ENCODE measurements at regions not wholly inside any gene's neighbourhood (a gene's known extent, or its start where the extent isn't known, plus 50 kb on each side); places are given as distances from the start of the nearest gene placed in this dataset.
A peak's percentile ranks its signal among the peaks of the same experiment; 100 is the strongest.

DNA sequence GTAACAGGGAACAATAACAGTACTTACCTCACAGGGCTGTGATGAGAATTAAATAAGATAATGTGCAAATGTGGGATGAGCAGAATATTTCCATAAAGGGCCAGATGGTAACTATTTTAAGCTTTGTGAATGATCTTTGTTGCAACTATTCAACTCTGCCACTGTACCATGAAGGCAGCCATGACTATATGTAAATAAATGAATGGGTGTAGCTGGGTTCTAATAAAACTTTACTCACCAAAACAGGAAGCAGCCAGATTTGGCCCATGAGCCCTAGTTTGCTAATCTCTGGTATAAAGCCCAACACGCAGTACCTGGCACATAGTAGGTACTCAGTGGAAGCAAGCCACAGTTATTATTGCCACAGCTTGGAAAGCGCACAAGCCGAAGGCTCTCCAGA lies 362.7 kb upstream of the PROK2 start:
- FAIRE-seq, result no peak

DNA sequence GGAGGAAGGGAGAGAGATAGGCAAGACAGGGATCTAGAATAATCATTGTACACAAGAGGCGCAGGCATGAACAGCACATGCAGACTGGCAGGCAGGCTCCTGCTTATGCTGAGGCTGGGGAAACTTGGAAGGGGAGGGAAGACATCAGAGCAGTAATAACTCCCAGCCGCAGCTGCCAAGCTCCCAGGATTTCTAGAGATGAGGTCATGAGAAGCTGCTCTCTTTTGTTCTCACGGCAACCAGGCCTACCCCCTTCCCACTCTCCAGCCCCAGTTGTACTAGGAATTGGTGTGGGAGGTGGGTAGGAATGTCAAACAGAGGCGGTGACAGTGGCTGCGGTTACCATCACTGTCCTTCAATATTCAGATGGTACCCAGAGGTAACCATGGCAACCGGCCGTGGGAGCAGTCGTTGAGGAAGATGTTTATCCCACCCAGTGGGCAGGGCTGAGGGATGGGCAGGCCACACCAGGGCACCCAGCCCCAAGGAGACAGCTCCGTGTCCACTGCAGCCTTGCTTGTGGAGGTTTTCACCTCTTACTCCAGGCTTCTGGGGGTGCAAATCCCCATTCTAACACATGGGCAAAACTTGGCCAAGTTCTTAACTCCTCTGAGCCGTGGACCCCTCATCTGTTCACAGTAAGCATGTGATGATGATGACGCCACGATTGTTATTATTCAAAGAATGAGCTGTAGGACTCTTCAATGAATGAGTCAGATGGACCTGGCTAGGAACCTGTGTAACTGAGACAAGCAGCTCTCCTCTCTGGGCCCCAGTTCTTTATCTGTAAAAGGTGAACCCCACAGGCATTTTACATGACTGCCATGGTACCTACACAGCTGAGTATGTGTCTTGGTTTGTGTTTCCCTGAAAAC lies 360.8 kb upstream of the PROK2 start:
- no peak for FAIRE-seq

DNA sequence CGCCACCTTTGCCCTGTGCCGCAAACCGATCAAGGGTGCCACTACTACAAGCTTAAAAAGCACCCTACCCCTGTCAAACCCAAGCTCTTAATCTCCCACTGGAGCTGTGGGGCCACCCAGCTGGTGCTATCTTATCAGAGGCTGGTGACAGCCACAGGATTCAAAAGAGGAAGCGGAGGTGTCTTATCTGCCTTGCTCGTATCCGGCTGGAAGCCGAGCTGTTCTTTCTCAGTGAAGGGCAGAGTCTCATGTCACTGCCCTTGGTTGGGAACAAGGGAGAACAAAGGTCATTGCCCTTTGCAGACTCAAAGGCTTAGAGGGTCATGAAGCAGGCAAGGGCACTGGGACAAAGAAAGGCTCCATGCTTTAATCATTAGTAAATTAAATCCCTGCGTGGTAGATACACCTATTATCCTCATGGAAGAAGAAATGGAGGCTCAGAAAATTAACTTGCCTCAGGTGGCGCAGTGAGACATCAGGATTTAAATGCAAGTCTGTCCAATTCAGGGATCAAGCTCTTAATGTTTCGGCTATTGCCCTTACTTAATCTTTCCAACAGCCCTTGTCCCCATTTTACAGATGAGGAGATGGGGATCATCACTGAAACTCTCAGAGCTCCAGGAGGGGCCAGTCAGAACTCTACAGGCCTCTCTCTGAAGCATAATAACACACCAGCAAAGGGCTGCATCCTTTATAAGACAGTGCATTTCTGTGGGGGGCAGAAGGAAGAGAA lies 360.0 kb upstream of the PROK2 start:
- no peak for FAIRE-seq

DNA sequence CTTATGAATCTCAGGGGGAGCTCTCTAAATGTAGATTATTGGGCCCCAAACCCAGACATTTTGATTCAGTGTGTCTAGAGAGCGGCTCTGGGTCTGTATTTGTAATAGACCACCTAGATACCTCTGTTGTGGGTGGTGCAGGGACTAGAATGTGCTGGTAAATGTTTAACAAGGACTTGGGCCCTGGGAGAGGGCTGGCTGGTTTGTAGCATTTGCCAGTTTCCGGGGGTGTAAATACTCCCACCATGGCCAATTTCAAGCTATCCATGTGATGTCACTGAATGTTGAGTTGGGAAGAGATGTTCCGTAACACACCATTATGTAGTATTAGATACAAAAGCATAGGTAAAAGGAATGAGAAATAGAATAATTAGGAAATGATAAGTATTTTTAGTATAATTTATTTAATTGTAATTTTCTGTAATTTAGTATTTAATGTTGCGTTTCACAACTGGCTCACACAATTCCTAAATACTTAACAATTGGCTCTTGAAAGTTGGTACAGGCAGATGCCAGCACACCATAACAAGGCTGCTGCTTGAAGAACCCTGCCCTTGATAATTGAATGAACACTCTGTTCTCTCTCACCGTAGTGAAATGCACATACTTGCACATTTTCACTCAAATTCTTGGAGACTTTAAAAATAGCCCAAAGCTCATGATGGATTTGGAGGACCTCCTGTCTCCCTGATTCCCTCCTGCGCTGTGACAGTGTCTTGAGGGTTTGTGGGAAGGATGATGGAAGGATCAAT lies 359.2 kb upstream of the PROK2 start:
- no peak for FAIRE-seq

DNA sequence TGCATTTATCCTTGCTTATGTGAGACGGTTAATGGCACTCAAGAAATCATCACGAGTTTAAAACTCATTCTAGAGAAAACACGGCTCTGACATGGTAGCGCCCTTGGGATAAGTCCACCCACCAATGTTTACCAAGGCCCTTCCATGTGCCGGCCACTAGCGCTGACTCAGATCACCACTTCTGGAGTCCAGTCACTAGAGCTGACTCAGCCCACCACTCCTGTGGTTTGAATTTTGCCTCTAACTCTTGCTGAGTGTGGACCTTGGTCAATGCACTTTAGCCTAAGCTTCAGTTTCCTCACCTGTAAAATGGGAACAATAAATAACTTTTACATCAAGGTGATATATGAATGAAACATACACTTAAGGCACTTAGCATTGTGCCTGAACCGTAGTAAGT lies 358.4 kb upstream of the PROK2 start:
- no peak for FAIRE-seq

DNA sequence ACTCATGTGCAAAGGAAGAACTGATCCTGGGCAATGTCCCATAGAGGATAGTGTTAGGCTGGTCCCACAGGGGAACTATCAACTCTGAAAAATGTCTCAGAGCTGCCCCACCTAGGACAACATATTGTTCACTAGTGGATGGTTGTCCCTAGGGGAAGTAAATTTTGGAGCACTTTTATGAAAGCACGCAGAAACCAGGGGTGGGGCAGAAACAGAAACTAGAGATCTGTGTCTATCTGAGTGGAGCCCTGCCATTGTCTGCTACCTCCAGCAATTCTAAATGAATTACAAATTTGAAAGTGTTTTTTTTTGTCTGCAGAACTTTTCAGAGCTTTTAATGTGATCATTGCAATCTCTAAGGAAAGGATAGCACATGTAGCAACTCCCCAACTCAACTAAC lies 357.1 kb upstream of the PROK2 start:
- FAIRE-seq, result no peak

DNA sequence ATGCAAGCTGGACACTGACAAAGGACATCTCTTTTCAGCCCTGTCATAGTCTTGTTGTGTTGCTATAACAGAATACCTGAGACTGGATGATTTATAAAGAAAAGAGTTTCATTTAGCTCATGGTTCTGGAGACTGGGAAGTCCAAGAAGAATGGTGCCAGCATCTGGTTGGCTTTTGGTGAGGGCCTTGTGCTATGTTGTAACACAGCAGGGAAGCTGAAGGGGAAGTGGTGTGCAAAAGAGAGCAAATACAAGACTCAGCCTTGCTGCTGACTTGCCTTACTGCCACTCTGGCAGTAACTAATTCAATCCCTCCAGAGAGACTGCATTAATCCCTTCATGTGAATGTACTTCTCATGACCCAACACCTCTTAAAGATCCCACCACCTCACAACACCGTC lies 356.3 kb upstream of the PROK2 start:
- no peak for FAIRE-seq

DNA sequence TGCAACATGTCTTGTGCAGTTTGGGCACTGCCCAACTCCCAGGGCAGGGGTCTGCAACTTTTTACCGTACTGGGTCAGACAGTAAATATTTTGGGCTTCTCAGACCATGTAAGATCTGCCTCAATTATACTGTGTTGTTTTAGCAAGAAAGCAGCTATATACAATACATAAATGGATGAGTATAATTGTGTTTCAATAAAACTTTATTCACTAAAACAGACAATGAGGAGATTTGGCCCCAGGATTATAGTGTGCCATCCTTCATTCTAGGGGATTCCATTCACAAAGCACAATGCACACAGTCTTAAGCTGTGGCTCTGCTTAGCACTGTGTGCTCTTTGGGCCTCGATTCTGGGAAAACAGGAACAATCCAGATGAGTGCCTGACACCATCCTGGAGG lies 354.4 kb upstream of the PROK2 start:
- FAIRE-seq, result no peak

DNA sequence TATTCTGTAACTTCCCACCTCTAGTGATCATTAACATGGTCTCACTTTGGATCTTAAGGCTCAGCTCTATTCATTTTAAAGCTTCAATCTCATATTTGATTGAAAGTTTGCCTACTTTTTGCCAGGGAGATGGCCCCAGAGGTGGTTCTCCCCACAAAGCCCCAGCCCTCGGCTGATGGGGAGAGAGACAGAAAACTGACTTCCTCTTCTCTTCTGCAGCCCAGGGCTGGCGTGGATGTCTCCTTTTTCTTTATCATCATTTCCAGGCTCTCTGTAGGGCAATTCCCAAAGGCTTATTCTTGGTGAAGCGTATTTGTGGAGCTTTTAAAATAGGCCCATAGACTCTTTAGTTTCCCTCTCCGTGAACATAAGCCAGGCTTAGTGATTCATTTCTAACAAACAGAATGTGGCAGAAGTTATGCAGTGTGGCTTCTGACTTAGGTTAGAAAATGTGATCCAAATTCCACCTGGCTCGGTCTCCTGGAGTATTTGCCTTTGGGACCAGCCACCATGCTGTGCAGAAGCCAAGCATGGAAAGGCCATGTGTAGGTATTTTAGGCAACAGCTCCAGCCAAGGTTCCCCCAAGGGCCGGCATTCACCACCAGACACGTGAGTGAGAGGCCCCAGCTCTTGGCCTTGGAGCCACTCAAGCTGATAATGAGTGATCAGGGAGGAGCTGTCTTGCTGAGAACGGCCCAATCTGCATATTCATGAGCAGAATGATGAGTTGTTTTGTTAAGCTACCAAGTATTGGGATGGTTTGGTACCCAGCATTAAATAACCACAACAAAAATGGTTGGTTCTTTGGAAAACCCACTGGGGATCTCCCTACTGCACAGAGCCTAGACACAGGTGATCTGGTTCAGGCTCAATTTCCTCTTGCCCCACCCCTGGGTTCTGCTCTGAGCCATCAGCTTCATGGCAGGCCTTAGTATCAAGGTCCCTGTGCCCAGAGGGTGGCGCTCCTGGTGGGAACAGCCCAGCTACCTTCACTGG lies 353.2 kb upstream of the PROK2 start:
- FAIRE-seq, result no peak

DNA sequence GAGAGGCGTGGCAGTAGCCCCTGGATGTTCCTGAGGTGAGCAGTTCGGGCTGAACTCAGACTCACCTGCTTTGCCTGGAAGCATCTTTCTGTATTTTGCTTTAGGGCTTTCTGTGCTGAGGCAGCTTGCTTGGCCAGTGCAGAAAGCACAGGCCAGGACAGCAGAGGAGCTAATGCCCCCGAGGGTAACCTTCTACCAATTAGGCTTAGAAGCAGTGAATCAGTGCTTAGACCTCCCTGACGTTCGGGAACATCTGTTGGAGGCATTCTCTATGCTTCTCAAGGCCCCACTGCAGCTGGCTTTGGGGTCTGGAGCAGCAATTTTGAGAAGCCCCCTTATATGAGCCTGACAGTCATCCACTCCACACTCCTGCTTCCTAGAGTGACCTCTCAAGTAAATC lies 350.7 kb upstream of the PROK2 start:
- no peak for FAIRE-seq

DNA sequence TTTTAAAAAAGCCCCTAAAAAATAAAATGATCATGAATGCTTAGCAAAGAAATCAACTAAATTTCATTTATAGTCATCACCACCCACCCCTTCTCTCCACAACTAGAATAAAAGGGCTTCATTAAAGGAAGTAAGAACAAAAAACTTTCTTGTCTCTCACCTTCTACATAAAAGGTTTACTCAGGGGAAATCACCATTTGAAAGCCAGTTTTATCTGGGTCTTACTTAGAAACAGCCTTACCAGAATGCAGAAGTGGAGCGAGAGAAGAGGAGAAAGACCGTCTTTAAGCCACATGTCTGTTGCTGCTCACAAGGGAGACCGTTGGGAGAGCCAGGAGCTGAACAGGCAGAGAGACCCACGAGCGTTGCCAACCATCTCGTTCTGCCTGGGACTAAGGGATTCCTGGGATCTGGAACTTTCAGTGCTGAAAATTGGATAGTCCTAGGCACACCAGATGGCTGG lies 350.1 kb upstream of the PROK2 start:
- no peak for FAIRE-seq

DNA sequence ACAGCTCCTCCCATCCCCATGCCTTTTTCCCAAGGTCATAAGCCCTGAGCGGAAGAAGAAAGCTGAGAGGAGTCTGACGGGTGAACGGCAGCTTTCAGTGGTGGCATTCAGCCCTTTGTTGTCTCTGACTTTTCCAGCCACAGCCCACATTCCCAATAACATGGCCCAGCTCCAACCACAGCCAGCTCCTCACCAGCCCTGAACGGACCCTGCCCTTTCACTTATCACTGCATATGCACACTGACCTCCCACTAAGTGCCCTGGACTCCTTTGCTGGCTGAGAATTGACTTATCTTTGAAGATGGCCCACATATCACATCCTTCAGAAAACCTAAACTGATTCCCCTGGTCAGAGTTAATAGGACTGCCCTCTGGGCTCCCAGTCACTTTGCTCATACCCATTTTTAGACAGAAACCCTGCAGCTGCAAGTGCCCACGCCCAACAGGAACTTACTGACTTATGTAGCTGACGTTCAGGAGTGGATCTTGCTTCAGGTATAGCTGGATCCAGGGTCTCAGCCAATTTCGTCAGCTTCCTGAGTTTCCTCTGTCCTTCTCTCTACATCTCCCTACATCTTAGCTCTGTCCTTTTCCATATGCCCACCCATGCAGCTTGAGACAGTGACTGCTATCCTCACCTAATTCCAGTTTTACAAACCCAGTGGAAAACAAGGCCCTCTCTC lies 348.5 kb upstream of the PROK2 start:
- FAIRE-seq, result no peak

DNA sequence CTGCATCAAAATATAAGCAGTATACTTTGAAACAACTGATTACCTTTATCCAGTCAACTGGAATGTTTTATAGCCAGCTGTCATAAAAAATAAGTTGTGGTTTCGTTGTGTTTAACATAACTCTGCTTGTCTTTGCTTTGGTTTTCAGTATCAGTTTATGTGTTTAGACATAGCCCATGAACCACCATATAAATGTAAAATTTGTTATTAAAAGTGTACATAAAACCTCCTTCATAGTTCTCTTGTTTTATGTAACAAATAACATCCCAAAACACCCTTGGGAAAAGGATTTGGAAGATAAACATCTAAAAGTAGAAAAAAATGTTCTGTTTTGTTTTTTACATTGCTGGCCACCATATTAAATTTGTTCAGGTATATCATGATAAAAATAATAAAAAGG lies 347.0 kb upstream of the PROK2 start:
- FAIRE-seq, result peak; percentile 72

DNA sequence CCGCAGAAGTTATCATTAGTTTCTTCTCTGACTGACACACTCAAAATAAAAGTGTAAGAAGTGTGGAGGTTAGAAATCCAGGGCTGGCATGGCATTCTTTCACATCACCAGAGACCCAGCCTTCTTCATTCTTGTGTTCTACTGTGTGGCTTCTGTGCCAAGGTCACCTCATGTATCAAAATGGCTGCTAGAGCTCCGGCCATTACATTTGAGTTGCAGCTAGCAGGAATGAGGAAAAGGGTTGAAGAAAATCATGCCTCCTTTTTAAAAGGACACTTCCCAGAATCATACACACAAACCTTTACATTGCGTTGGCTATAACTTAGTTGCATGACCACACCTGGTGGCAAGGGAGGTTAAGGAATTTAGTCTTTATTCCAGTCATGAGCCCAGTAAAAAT lies 345.6 kb upstream of the PROK2 start:
- no peak for FAIRE-seq

DNA sequence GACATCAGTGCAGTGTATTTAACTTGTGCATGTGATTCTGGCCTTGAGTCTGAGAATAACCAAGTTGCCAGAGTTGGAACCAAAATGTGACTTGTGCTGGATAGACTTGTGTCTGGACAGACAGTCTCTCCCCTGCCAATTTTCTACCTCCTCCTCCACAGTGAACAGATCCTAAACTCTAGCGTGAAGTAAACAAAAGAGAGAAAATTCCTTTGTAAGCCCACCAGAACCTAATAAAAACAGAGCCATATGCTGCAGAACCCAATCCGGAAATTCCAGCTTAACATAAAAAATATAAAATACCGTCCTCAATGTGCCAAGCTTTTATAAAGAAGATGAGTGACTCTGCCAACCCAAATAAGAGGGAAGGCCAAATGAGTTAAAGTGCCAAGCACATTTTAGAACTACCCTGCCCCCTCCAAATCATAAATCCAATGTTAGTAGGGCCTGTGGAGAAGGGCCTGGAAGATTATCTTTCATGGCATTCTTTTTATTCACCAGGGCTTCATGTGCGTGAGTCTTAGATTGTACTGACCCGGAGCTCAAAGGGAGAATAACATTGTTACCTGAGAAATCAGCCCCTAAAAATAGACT lies 344.6 kb upstream of the PROK2 start:
- no peak for FAIRE-seq

DNA sequence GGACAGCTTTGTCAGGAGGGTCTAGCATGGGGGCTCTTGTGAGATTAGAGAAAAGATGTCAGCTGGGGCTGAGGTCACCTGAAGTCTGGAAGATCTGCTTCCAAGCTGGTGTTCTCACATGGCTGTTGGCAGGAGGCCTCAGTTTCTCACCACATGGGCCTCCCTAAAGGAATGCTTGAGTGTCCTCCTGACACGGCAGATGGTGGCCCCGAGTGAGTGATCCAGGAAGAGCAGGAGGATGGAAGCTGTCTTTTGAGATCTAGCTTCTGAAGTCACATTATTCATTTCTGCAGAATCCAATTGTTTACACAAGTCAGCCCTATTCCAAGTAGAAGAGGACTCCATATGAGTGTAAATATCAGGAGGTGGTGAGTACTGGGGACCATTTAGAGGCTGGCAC lies 344.0 kb upstream of the PROK2 start:
- no peak for FAIRE-seq

DNA sequence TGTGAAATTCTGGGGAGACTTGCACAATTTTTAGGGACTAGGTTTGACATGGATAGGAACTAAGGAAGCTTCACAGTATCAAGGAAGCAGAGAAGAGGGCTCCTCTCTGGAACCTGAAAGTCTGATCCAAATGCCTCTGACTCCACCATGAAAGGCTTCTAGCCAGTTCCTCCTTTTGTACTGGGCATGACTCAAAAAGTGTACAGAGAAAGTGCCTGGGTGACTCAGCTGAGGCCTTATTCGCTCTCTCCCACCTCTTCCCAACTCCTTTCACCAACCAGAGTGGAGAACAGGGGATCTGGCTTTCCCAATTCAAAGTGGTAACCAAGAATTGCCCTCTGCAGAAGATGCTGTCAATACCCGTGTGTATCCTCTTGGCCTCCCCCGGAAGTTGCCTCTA lies 342.9 kb upstream of the PROK2 start:
- no peak for FAIRE-seq

DNA sequence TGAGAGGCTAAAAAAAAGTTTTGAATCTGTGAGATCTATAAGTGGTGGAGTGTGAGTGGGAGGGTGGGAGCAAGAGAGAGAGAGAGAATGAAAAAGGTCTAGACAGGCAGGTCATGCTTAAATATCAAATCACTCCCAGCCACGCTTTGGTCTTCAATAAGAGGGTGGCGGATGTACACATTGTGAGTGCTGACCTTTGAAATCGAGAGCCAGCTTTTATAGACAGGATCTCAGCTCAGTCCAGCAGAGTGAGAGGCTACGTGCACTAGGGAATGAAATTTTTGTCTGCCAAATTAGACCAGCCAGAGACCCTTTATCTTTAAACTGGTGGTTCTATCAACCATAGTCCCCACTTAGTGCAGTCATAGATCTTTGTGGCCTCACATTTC lies 342.3 kb upstream of the PROK2 start:
- no peak for FAIRE-seq

DNA sequence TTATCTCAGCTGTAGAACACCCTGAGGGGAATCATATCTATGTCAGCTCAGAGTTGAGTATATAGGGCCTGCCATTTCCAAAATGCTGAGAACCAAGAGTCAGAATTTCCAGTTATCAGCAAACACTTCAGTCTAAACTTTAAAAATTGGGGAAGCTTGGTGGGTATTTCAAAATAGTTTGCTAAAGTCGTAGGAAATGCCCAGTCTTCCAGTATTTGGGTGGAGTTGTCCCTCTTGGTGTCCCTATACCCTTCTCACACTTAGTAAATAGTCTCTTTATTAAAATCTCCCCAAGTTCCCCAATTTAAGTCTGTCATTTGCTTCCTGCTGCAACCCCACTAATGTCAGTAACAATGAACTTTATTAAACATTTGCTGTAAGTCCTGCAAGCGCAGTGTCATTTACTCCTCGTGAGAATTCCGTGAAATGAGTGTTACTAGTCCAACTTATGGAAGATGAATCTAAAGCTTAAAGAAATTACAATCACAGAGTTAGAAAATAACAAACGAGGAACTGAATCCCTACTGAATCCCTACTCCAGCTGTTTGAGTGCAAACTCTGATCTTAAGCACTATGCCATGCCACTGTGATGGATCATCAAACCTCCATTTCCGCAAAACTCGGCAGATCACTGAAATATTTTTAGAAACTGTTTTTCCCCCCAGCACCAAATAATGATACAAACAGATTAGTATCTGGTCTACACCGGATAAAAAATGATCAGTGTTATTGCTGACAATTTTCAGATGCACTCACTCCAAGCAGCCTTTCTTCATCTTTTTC lies 341.7 kb upstream of the PROK2 start:
- FAIRE-seq, result no peak

DNA sequence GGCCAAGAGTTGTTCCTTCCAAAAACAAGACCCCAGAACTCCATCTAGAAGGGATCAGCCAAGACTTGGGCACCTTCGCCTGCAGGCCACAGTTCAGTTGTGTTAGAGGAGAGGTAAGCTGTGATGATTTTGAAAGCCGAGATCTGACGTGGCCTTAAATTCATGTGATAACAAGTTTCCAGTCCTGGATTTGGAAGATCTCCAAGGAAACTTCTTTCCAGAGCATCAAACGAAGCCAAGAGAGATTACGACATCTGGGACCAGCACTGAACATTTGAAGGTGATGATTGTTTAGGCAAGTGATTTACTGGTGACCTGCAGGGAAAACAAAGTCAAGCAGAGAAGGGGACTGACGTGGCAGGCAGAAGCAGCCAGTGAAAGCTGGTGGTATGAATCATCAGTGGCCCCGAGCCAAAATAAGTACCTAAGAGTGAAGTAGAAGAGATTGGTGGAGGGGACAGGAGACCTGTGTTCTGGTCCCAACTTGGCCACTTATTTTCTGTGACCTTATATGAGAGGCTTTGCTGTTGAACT lies 339.0 kb upstream of the PROK2 start:
- no peak for FAIRE-seq
